Neural progenitor cell (in vitro differentiated cells): ENCODE measurements at regions not wholly inside any gene's neighbourhood (a gene's known extent, or its start where the extent isn't known, plus 50 kb on each side); places are given as distances from the start of the nearest gene placed in this dataset.

Experiments
- DNase-seq: peaks from one replicate; pipeline ENCODE4 v3.0.0-alpha.2; 2016; ENCODE audit warnings: low spot score
- H2AFZ ChIP-seq: fragments of 200-600 bp; sonication (generic); replicated peaks from 2 replicates; pipeline ENCODE4 v1.6.1; 2016; ENCODE audit warnings: antibody characterized with exemption
- H3F3A ChIP-seq: fragments of 200-600 bp; sonication (generic); 2 replicates; pipeline ENCODE4 v1.6.1; 2016; ENCODE audit warnings: antibody characterized with exemption, low read depth
- H3K27ac ChIP-seq: fragments of 200-600 bp; sonication (generic); 2 replicates; pipeline ENCODE4 v1.5.1; 2016; ENCODE audit warnings: mild to moderate bottlenecking
- H3K27me3 ChIP-seq: fragments of 200-600 bp; sonication (generic); 2 replicates; pipeline ENCODE4 v1.6.1; 2016; ENCODE audit warnings: mild to moderate bottlenecking, moderate library complexity
- H3K36me3 ChIP-seq: fragments of 200-600 bp; sonication (generic); 2 replicates; pipeline ENCODE4 v1.5.1; 2016
- H3K4me1 ChIP-seq: fragments of 200-600 bp; sonication (generic); 2 replicates; pipeline ENCODE4 v1.6.1; 2016; ENCODE audit warnings: mixed run types
- H3K4me2 ChIP-seq: fragments of 200-600 bp; sonication (generic); 2 replicates; pipeline ENCODE4 v1.6.1; 2016
- H3K4me3 ChIP-seq: fragments of 200-600 bp; sonication (generic); 2 replicates; pipeline ENCODE4 v1.5.1; 2016
- H3K79me2 ChIP-seq: fragments of 200-600 bp; sonication (generic); 2 replicates; pipeline ENCODE4 v1.6.1; 2016; ENCODE audit warnings: low read depth
- H3K9ac ChIP-seq: fragments of 200-600 bp; sonication (generic); 2 replicates; pipeline ENCODE4 v1.6.1; 2016
- H3K9me3 ChIP-seq: fragments of 200-600 bp; sonication (generic); 2 replicates; pipeline ENCODE4 v1.5.1; 2016; ENCODE audit warnings: low read depth
- H4K20me1 ChIP-seq: fragments of 200-600 bp; sonication (generic); 2 replicates; pipeline ENCODE4 v1.6.1; 2016; ENCODE audit warnings: low read depth
- H3K27ac Mint-ChIP-seq: 3 replicates; pipeline ENCODE4 v1.8.0; 2021; ENCODE audit warnings: mixed read lengths
- H3K27me3 Mint-ChIP-seq: 2 replicates; pipeline ENCODE4 v1.8.0; 2022; ENCODE audit warnings: low read depth, mild to moderate bottlenecking, inconsistent platforms, moderate library complexity, mixed read lengths; ENCODE audit not compliant: insufficient read depth
- H3K36me3 Mint-ChIP-seq: 3 replicates; pipeline ENCODE4 v1.8.0; 2021; ENCODE audit warnings: mixed read lengths
- H3K4me1 Mint-ChIP-seq: 3 replicates; pipeline ENCODE4 v1.8.0; 2021; ENCODE audit warnings: mixed read lengths
- H3K4me3 Mint-ChIP-seq: 3 replicates; pipeline ENCODE4 v1.8.0; 2021; ENCODE audit warnings: mild to moderate bottlenecking, moderate library complexity, mixed read lengths
- H3K9me3 Mint-ChIP-seq: 3 replicates; pipeline ENCODE4 v1.8.0; 2020; ENCODE audit warnings: mixed read lengths
- CTCF ChIP-seq: fragments of 200-600 bp; sonication (generic); IDR thresholded peaks from 2 replicates; pipeline ENCODE4 v1.5.1; 2017; ENCODE audit warnings: antibody characterized with exemption, mild to moderate bottlenecking
- EZH2 ChIP-seq: fragments of 200-600 bp; sonication (generic); IDR thresholded peaks from 2 replicates; pipeline ENCODE4 v1.6.1; 2017; ENCODE audit warnings: antibody characterized with exemption, mild to moderate bottlenecking, moderate library complexity
- EZH2phosphoT487 ChIP-seq: fragments of 200-600 bp; sonication (generic); IDR thresholded peaks from 2 replicates; pipeline ENCODE4 v1.6.1; 2017; ENCODE audit warnings: antibody characterized with exemption

- Histone ChIP-seq H3F3A (no peaks in the 10 kb centered on the region), H2AFZ (no peak overlapping the region), H3K36me3 (no peaks in the 10 kb centered on the region), H3K4me3 (no peak overlapping the region), H3K79me2 (no peaks in the 10 kb centered on the region), H3K27me3 (no peaks in the 10 kb centered on the region), H3K4me1 (no peaks in the 10 kb centered on the region), H3K4me2 (no peak overlapping the region), H3K9me3 (no peaks in the 10 kb centered on the region), H3K9ac (no peak overlapping the region), H4K20me1 (no peaks in the 10 kb centered on the region), H3K27ac (no peak overlapping the region)
- Mint-ChIP-seq H3K27me3 (peaks cover 6% of the 10 kb centered on the region), H3K4me1 (no peaks in the 10 kb centered on the region), H3K4me3 (no peak overlapping the region), H3K36me3 (no peaks in the 10 kb centered on the region), H3K27ac (no peak overlapping the region), H3K9me3 (no peaks in the 10 kb centered on the region)
- TF ChIP-seq CTCF (no peak), EZH2phosphoT487 (no peak), EZH2 (no peak)
- no peak for DNase-seq
These were observed 107.1 kb downstream of the GADD45G start for GRCh38 chr9:89711866-89712265.

GRCh38 chr9:89712283-89712682 is 107.5 kb downstream of the GADD45G start:
- H3K27me3 Mint-ChIP-seq: peaks cover 6% of the 10 kb centered on the region
- H3K36me3 Mint-ChIP-seq: no peaks in the 10 kb centered on the region
- no peak overlapping the region for H3K4me3 Mint-ChIP-seq
- H3K4me1 Mint-ChIP-seq: no peaks in the 10 kb centered on the region
- no peak overlapping the region for H3K4me2 ChIP-seq
- H3K36me3 ChIP-seq: no peaks in the 10 kb centered on the region
- no peak for TF ChIP-seq EZH2
- TF ChIP-seq EZH2phosphoT487: no peak
- no peak for TF ChIP-seq CTCF
- H3K9ac ChIP-seq: no peak overlapping the region
- DNase-seq: no peak
- H3K9me3 Mint-ChIP-seq: no peaks in the 10 kb centered on the region
- H3K4me3 ChIP-seq: no peak overlapping the region
- no peaks in the 10 kb centered on the region for H4K20me1 ChIP-seq
- H3F3A ChIP-seq: no peaks in the 10 kb centered on the region
- H3K27ac ChIP-seq: no peak overlapping the region
- H2AFZ ChIP-seq: no peak overlapping the region
- H3K4me1 ChIP-seq: no peaks in the 10 kb centered on the region
- no peaks in the 10 kb centered on the region for H3K79me2 ChIP-seq
- H3K27me3 ChIP-seq: no peaks in the 10 kb centered on the region
- H3K9me3 ChIP-seq: no peaks in the 10 kb centered on the region
- no peak overlapping the region for H3K27ac Mint-ChIP-seq

- H4K20me1 ChIP-seq: no peaks in the 10 kb centered on the region
- H3K36me3 ChIP-seq: no peaks in the 10 kb centered on the region
- H3K4me3 ChIP-seq: no peak overlapping the region
- no peak overlapping the region for H3K4me3 Mint-ChIP-seq
- H3K79me2 ChIP-seq: no peaks in the 10 kb centered on the region
- H3K4me2 ChIP-seq: no peak overlapping the region
- H3K27me3 ChIP-seq: no peaks in the 10 kb centered on the region
- no peaks in the 10 kb centered on the region for H3K4me1 ChIP-seq
- no peaks in the 10 kb centered on the region for H3K9me3 Mint-ChIP-seq
- no peaks in the 10 kb centered on the region for H3K4me1 Mint-ChIP-seq
- TF ChIP-seq EZH2phosphoT487 (no peak), CTCF (no peak), EZH2 (no peak)
- no peak overlapping the region for H3K27ac Mint-ChIP-seq
- H3F3A ChIP-seq: no peaks in the 10 kb centered on the region
- DNase-seq: no peak
- no peak overlapping the region for H3K27ac ChIP-seq
- H3K9ac ChIP-seq: no peak overlapping the region
- H3K27me3 Mint-ChIP-seq: peaks cover 6% of the 10 kb centered on the region
- H3K9me3 ChIP-seq: no peaks in the 10 kb centered on the region
- no peaks in the 10 kb centered on the region for H3K36me3 Mint-ChIP-seq
- no peak overlapping the region for H2AFZ ChIP-seq
These were observed 109.5 kb downstream of the GADD45G start for GRCh38 chr9:89714321-89714720.
